Vagina (tissue), 2 donors: ENCODE measurements at regions not wholly inside any gene's neighbourhood (a gene's known extent, or its start where the extent isn't known, plus 50 kb on each side); places are given as distances from the start of the nearest gene placed in this dataset.
"Not testable (repeated sequence)": the region's sequence is repeated elsewhere in the genome, so short reads cannot be mapped to it uniquely, and the experiment has no call there.

Experiments used
- DNase-seq, 2 donors: peaks; one replicate each; pipeline ENCODE4 v3.0.0-alpha.2; 2017; ENCODE audit errors: extremely low spot score in 2 of 2
- H3K27ac ChIP-seq: fragments of 200-600 bp; sonication (generic); one replicate; pipeline ENCODE4 v1.5.1; 2019
- H3K27me3 ChIP-seq: fragments of 200-600 bp; sonication (generic); one replicate; pipeline ENCODE4 v1.5.1; 2019
- H3K36me3 ChIP-seq, 2 donors: fragments of 200-600 bp; sonication (generic); one replicate each; pipeline ENCODE4 v1.5.1; 2017 to 2019
- H3K4me1 ChIP-seq: fragments of 200-600 bp; sonication (generic); one replicate; pipeline ENCODE4 v1.5.1; 2019
- H3K4me3 ChIP-seq, 2 donors: fragments of 200-600 bp; sonication (generic); 1 replicate in 1 of 2; 2 replicates in 1 of 2; pipeline ENCODE4 v1.5.1; 2016 to 2019
- H3K9me3 ChIP-seq: fragments of 200-600 bp; sonication (generic); one replicate; pipeline ENCODE4 v1.5.1; 2019
- CTCF ChIP-seq, 3 experiments: fragments of 450-650 bp in 2 of 3; fragments of 200-600 bp in 1 of 3; sonication (generic) in 1 of 3; IDR thresholded peaks; one replicate each; pipeline ENCODE4 v1.5.1; 2017 to 2019; ENCODE audit warnings: antibody characterized with exemption in 3 of 3, mild to moderate bottlenecking in 2 of 3, moderate library complexity in 2 of 3
- POLR2A ChIP-seq, 2 donors: fragments of 450-650 bp; IDR thresholded peaks; one replicate each; pipeline ENCODE4 v1.6.1; 2017; ENCODE audit warnings: antibody characterized with exemption in 2 of 2, mild to moderate bottlenecking in 2 of 2, moderate library complexity in 2 of 2
- POLR2AphosphoS5 ChIP-seq, 2 donors: sonication (generic); formaldehyde crosslinking; IDR thresholded peaks; one replicate each; pipeline ENCODE4 v1.9.0; 2017; ENCODE audit warnings: antibody characterized with exemption in 2 of 2, mild to moderate bottlenecking in 2 of 2, low read depth in 1 of 2; ENCODE audit not compliant: insufficient read depth in 1 of 2
- intact Hi-C: fragments of 100-400 bp; cut with DNase I; formaldehyde crosslinking; loops from one replicate; pipeline ENCODE4 v1.15.1; 2023

DNA sequence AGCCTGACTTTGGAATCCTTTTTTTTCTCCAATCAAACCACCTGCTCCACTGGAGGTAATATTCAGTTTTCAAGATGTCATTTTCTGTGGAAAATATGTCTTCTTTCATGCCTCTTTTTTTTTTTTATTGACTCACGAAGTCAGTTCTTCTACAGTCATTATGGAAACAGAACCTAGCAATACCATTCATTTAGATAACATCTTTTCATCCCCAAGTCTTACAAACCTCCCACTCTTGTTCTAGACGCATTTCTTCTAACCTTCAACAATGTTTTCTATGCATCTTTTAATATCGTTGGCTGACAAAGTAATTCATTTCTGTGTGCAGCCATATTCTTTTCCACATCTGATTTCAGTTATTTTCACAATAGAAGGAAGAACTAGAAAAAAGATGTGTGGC is 474.3 kb upstream of the CCDC196 start:
- intact Hi-C loops, result no loop called here
- DNase-seq, result no peak
- H3K27ac ChIP-seq, result no peak overlapping the region
- no peaks in the 10 kb centered on the region for H3K27me3 ChIP-seq
- no peaks in the 10 kb centered on the region for H3K36me3 ChIP-seq
- no peak overlapping the region for H3K4me3 ChIP-seq
- TF ChIP-seq POLR2AphosphoS5 (IDR thresholded peaks at IDR 0.05; ENCODE audit: insufficient read depth in 1 of 2, low read depth in 1 of 2) (no peak), CTCF (IDR thresholded peaks at IDR 0.05) (no peak), POLR2A (IDR thresholded peaks at IDR 0.05) (no peak)
- H3K4me1 ChIP-seq, result no peaks in the 10 kb centered on the region
- H3K9me3 ChIP-seq, result no peaks in the 10 kb centered on the region

- H3K4me1 ChIP-seq, DNase-seq, intact Hi-C loops: not testable (repeated sequence)
Observed at GRCh38 chr14:66013607-66014006, 472.6 kb upstream of the CCDC196 start.

DNA sequence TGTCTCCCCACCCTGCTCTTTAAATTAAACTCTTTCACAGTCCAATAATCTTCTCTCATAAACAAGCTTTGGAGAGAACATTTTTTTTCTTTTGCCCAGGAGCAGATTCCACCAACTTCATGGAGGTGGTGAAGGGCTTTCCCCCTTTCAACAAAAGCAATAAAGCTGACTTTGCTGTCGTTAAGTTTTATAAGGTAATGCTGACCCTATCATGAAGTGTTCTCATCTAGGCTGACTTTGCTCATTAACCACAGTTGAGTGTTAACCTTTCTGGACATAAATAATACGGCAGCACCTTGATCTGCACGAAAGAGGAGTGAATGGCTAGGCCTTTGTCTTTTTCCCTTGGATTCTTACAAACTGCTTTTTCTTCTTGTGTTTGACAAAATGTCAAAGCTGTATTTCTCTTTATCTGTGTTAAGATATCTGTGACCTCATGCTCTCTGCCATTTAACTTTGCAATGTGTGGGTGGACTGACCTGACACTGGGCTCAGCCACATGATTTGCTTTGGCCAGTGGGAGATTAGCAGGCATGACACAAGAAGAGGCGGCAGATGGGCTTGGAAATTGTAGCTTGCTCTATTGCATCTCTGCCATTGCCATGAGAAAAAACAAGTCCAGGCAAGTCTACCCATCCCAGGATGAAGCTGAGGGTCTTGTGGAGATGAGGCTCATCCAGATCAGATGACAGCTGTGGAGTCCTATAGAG is 470.9 kb upstream of the CCDC196 start:
- no peaks in the 10 kb centered on the region for H3K9me3 ChIP-seq
- no peak for DNase-seq
- H3K4me3 ChIP-seq, result no peak overlapping the region
- TF ChIP-seq POLR2A (IDR thresholded peaks at IDR 0.05) (no peak), POLR2AphosphoS5 (IDR thresholded peaks at IDR 0.05; ENCODE audit: insufficient read depth in 1 of 2, low read depth in 1 of 2) (no peak), CTCF (IDR thresholded peaks at IDR 0.05) (no peak)
- no peaks in the 10 kb centered on the region for H3K4me1 ChIP-seq
- H3K27me3 ChIP-seq, result no peaks in the 10 kb centered on the region
- H3K36me3 ChIP-seq, result no peaks in the 10 kb centered on the region
- intact Hi-C loops, result no loop called here
- no peak overlapping the region for H3K27ac ChIP-seq

More at GRCh38 chr14:66013607-66014006, 472.6 kb upstream of the CCDC196 start:
- H3K36me3 ChIP-seq, H3K27me3 ChIP-seq, H3K4me3 ChIP-seq, H3K9me3 ChIP-seq, H3K27ac ChIP-seq: not testable (repeated sequence)

DNA sequence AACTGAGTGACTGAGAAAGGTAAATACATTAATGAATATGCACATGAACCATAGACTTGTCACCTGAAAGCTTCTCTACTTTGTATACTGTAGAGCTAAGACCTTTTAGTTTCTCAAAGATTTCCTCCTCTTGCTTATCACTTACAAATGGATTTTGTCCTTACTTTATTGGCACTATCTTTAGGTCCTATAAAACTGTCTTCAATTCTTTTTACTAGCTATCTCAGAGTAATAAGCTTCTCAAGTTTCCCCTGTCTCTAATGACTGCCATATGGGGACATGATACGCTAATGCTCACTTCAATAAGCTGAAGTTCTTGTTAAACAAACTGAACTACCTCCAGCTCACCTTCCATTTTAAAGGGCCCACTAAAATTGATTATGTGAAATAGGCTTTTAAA is 468.2 kb upstream of the CCDC196 start:
- no peaks in the 10 kb centered on the region for H3K9me3 ChIP-seq
- intact Hi-C loops, result no loop called here
- H3K27me3 ChIP-seq, result no peaks in the 10 kb centered on the region
- no peak for TF ChIP-seq POLR2AphosphoS5 (IDR thresholded peaks at IDR 0.05; ENCODE audit: insufficient read depth in 1 of 2, low read depth in 1 of 2)
- no peak for TF ChIP-seq POLR2A (IDR thresholded peaks at IDR 0.05)
- no peak for TF ChIP-seq CTCF (IDR thresholded peaks at IDR 0.05)
- H3K27ac ChIP-seq, result no peak overlapping the region
- no peaks in the 10 kb centered on the region for H3K4me1 ChIP-seq
- H3K4me3 ChIP-seq, result no peak overlapping the region
- no peak for DNase-seq
- no peaks in the 10 kb centered on the region for H3K36me3 ChIP-seq

DNA sequence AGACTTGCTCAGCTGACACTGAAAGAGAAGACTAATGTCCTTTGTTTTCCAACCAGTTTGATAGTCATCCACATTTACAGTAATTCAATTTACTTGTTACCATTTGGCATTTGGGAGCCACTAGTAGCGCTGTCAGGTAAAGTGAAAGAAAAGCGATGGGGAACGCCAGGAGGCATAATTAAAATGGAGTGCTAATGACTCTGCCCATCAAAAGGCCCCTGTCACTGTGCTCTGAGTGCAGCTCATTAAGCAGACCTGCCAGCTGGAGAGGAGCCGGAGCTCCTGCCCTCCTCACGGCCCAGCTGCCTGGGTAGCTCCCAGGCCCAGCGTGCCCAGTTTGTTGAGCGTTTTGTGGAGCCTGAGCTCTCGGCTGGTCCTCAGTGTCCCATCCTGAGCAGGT is 463.6 kb upstream of the CCDC196 start:
- Histone ChIP-seq H3K27me3 (no peaks in the 10 kb centered on the region), H3K27ac (no peak overlapping the region), H3K36me3 (no peaks in the 10 kb centered on the region), H3K4me3 (no peak overlapping the region), H3K9me3 (no peaks in the 10 kb centered on the region), H3K4me1 (no peaks in the 10 kb centered on the region)
- intact Hi-C loops, result no loop called here
- no peak for TF ChIP-seq POLR2A (IDR thresholded peaks at IDR 0.05)
- no peak for TF ChIP-seq CTCF (IDR thresholded peaks at IDR 0.05)
- no peak for TF ChIP-seq POLR2AphosphoS5 (IDR thresholded peaks at IDR 0.05; ENCODE audit: insufficient read depth in 1 of 2, low read depth in 1 of 2)
- no peak for DNase-seq
